Activated naive CD4-positive, alpha-beta T cell treated with anti-CD3 and anti-CD28 coated beads for 36 hours (primary cell): ENCODE measurements at regions not wholly inside any gene's neighbourhood (a gene's known extent, or its start where the extent isn't known, plus 50 kb on each side); places are given as distances from the start of the nearest gene placed in this dataset.

ENCODE experiments used
- CTCF ChIA-PET: fragments of 350-600 bp; sonication (Branson Sonifier 250); formaldehyde crosslinking; loops from one replicate; lab custom pipeline; 2021; ENCODE audit warnings: antibody characterized with exemption; lab: Charles Lee
- DNase-seq: peaks from one replicate; pipeline ENCODE4 v3.0.0-alpha.2; 2020
- H3K27ac Mint-ChIP-seq: one replicate; pipeline ENCODE4 v1.8.0; 2021; ENCODE audit warnings: mild to moderate bottlenecking, mixed read lengths
- H3K27me3 Mint-ChIP-seq: one replicate; pipeline ENCODE4 v1.8.0; 2021; ENCODE audit warnings: low read depth, mixed read lengths
- H3K36me3 Mint-ChIP-seq: one replicate; pipeline ENCODE4 v1.8.0; 2021; ENCODE audit warnings: low read depth, mixed read lengths
- H3K4me1 Mint-ChIP-seq: one replicate; pipeline ENCODE4 v1.8.0; 2021; ENCODE audit warnings: low read depth, mixed read lengths
- H3K4me3 Mint-ChIP-seq: one replicate; pipeline ENCODE4 v1.8.0; 2021; ENCODE audit warnings: mild to moderate bottlenecking, moderate library complexity, mixed read lengths
- H3K9me3 Mint-ChIP-seq: one replicate; pipeline ENCODE4 v1.8.0; 2021; ENCODE audit warnings: mixed read lengths
- intact Hi-C: fragments of 100-400 bp; cut with micrococcal nuclease; formaldehyde crosslinking; loops from one replicate; pipeline ENCODE4 v1.15.1; 2023

- Mint-ChIP-seq H3K4me3 (no peak overlapping the region), H3K27me3 (no peaks in the 10 kb centered on the region), H3K36me3 (no peaks in the 10 kb centered on the region), H3K4me1 (no peaks in the 10 kb centered on the region), H3K9me3 (no peaks in the 10 kb centered on the region), H3K27ac (no peak overlapping the region)
- CTCF ChIA-PET = no interaction called here
- DNase-seq = no peak
- intact Hi-C loops = no loop called here
Observed at GRCh38 chr13:111511805-111512504, 191.5 kb downstream of the TEX29 start.

GRCh38 chr13:111512707-111513106 lies 192.3 kb downstream of the TEX29 start:
- H3K36me3 Mint-ChIP-seq = no peaks in the 10 kb centered on the region
- no peaks in the 10 kb centered on the region for H3K4me1 Mint-ChIP-seq
- no peak for DNase-seq

GRCh38 chr13:111513766-111514609 lies 193.5 kb downstream of the TEX29 start:
- Mint-ChIP-seq H3K4me1 (no peaks in the 10 kb centered on the region), H3K4me3 (no peak overlapping the region), H3K27ac (no peak overlapping the region), H3K9me3 (no peaks in the 10 kb centered on the region), H3K27me3 (no peaks in the 10 kb centered on the region), H3K36me3 (no peaks in the 10 kb centered on the region)
- CTCF ChIA-PET = no interaction called here
- no peak for DNase-seq
- intact Hi-C loops = no loop called here

More at GRCh38 chr13:111512707-111513106, 192.3 kb downstream of the TEX29 start:
- CTCF ChIA-PET = no interaction called here
- H3K27me3 Mint-ChIP-seq = no peaks in the 10 kb centered on the region
- intact Hi-C loops = no loop called here
- no peak overlapping the region for H3K4me3 Mint-ChIP-seq
- no peak overlapping the region for H3K27ac Mint-ChIP-seq
- H3K9me3 Mint-ChIP-seq = no peaks in the 10 kb centered on the region

GRCh38 chr13:111514610-111515306 lies 194.3 kb downstream of the TEX29 start:
- intact Hi-C loops = no loop called here
- CTCF ChIA-PET = no interaction called here
- Mint-ChIP-seq H3K27me3 (no peaks in the 10 kb centered on the region), H3K9me3 (no peaks in the 10 kb centered on the region), H3K36me3 (no peaks in the 10 kb centered on the region), H3K4me1 (no peaks in the 10 kb centered on the region), H3K4me3 (no peak overlapping the region), H3K27ac (no peak overlapping the region)
- no peak for DNase-seq

GRCh38 chr13:111515307-111515617 lies 194.8 kb downstream of the TEX29 start:
- H3K27me3 Mint-ChIP-seq = no peaks in the 10 kb centered on the region
- no peak overlapping the region for H3K4me3 Mint-ChIP-seq
- no peaks in the 10 kb centered on the region for H3K36me3 Mint-ChIP-seq
- intact Hi-C loops = no loop called here
- no peaks in the 10 kb centered on the region for H3K4me1 Mint-ChIP-seq
- no peak for DNase-seq
- H3K27ac Mint-ChIP-seq = no peak overlapping the region
- H3K9me3 Mint-ChIP-seq = no peaks in the 10 kb centered on the region
- CTCF ChIA-PET = no interaction called here

GRCh38 chr13:111515635-111516034 lies 195.2 kb downstream of the TEX29 start:
- H3K27ac Mint-ChIP-seq = no peak overlapping the region
- DNase-seq = no peak
- CTCF ChIA-PET = no interaction called here
- H3K4me3 Mint-ChIP-seq = no peak overlapping the region
- H3K4me1 Mint-ChIP-seq = no peaks in the 10 kb centered on the region
- no peaks in the 10 kb centered on the region for H3K36me3 Mint-ChIP-seq
- H3K9me3 Mint-ChIP-seq = no peaks in the 10 kb centered on the region
- intact Hi-C loops = no loop called here
- H3K27me3 Mint-ChIP-seq = no peaks in the 10 kb centered on the region

- DNase-seq = no peak
- Mint-ChIP-seq H3K27me3 (peaks cover 3% of the 10 kb centered on the region), H3K4me3 (no peak overlapping the region), H3K4me1 (no peaks in the 10 kb centered on the region), H3K27ac (no peak overlapping the region), H3K36me3 (no peaks in the 10 kb centered on the region), H3K9me3 (no peaks in the 10 kb centered on the region)
- CTCF ChIA-PET = no interaction called here
- intact Hi-C loops = no loop called here
Observed at GRCh38 chr13:111516712-111517640, 196.5 kb downstream of the TEX29 start.

GRCh38 chr13:111517641-111518010 lies 197.2 kb downstream of the TEX29 start:
- intact Hi-C loops = no loop called here
- Mint-ChIP-seq H3K36me3 (no peaks in the 10 kb centered on the region), H3K4me3 (no peak overlapping the region), H3K27ac (no peak overlapping the region), H3K4me1 (no peaks in the 10 kb centered on the region), H3K27me3 (peaks cover 3% of the 10 kb centered on the region), H3K9me3 (no peaks in the 10 kb centered on the region)
- CTCF ChIA-PET = no interaction called here
- DNase-seq = no peak

GRCh38 chr13:111518161-111518792 lies 197.8 kb downstream of the TEX29 start:
- Mint-ChIP-seq H3K4me1 (no peaks in the 10 kb centered on the region), H3K4me3 (no peak overlapping the region), H3K27ac (no peak overlapping the region), H3K27me3 (peaks cover 3% of the 10 kb centered on the region), H3K9me3 (no peaks in the 10 kb centered on the region), H3K36me3 (no peaks in the 10 kb centered on the region)
- CTCF ChIA-PET = no interaction called here
- intact Hi-C loops = no loop called here
- no peak for DNase-seq

GRCh38 chr13:111519041-111519440 lies 198.6 kb downstream of the TEX29 start:
- Mint-ChIP-seq H3K9me3 (no peaks in the 10 kb centered on the region), H3K27ac (no peak overlapping the region)

GRCh38 chr13:111519490-111520170 lies 199.2 kb downstream of the TEX29 start:
- no peaks in the 10 kb centered on the region for H3K36me3 Mint-ChIP-seq
- H3K27me3 Mint-ChIP-seq = peaks cover 3% of the 10 kb centered on the region
- CTCF ChIA-PET = interaction anchor here (0.6 kb wide), 1 partner anchor 174 kb away, joined by 3 read pairs; no protein-coding TSS in a partner anchor
- no peak overlapping the region for H3K4me3 Mint-ChIP-seq
- no peaks in the 10 kb centered on the region for H3K9me3 Mint-ChIP-seq
- intact Hi-C loops = no loop called here
- no peak overlapping the region for H3K27ac Mint-ChIP-seq
- H3K4me1 Mint-ChIP-seq = no peaks in the 10 kb centered on the region
- DNase-seq = no peak

More at GRCh38 chr13:111519041-111519440, 198.6 kb downstream of the TEX29 start:
- H3K27me3 Mint-ChIP-seq = peaks cover 3% of the 10 kb centered on the region
- DNase-seq = no peak
- H3K4me1 Mint-ChIP-seq = no peaks in the 10 kb centered on the region
- intact Hi-C loops = no loop called here
- CTCF ChIA-PET = no interaction called here
- no peaks in the 10 kb centered on the region for H3K36me3 Mint-ChIP-seq
- H3K4me3 Mint-ChIP-seq = no peak overlapping the region
